ENCODE measurements at regions not wholly inside any gene's neighbourhood (a gene's known extent, or its start where the extent isn't known, plus 50 kb on each side); places are given as distances from the start of the nearest gene placed in this dataset.

GRCh38 chr13:34255711-34256110 lies 437.8 kb downstream of the RFC3 start:
- H3K36me3 Mint-ChIP-seq: no peaks in the 10 kb centered on the region
- H3K4me3 Mint-ChIP-seq: no peak overlapping the region
- H3K9me3 Mint-ChIP-seq: peaks cover 3% of the 10 kb centered on the region
- no peaks in the 10 kb centered on the region for H3K4me1 Mint-ChIP-seq
- no peaks in the 10 kb centered on the region for H3K27me3 Mint-ChIP-seq
- no peak overlapping the region for H3K27ac Mint-ChIP-seq
- DNase-seq: no peak

- DNase-seq: no peak
- H3K27ac Mint-ChIP-seq: no peak overlapping the region
- no peaks in the 10 kb centered on the region for H3K27me3 Mint-ChIP-seq
- H3K4me1 Mint-ChIP-seq: no peaks in the 10 kb centered on the region
- H3K4me3 Mint-ChIP-seq: no peak overlapping the region
- H3K36me3 Mint-ChIP-seq: no peaks in the 10 kb centered on the region
- peaks cover 3% of the 10 kb centered on the region for H3K9me3 Mint-ChIP-seq
Observed at GRCh38 chr13:34256236-34256635, 438.3 kb downstream of the RFC3 start.

GRCh38 chr13:34257966-34258365 lies 440.0 kb downstream of the RFC3 start:
- H3K4me3 Mint-ChIP-seq: no peak overlapping the region

GRCh38 chr13:34258646-34259386 lies 440.9 kb downstream of the RFC3 start:
- no peak for DNase-seq
- no peaks in the 10 kb centered on the region for H3K27me3 Mint-ChIP-seq
- no peak overlapping the region for H3K4me3 Mint-ChIP-seq
- H3K36me3 Mint-ChIP-seq: no peaks in the 10 kb centered on the region
- H3K9me3 Mint-ChIP-seq: peaks cover 5% of the 10 kb centered on the region
- no peaks in the 10 kb centered on the region for H3K4me1 Mint-ChIP-seq
- H3K27ac Mint-ChIP-seq: no peak overlapping the region

More at GRCh38 chr13:34257966-34258365, 440.0 kb downstream of the RFC3 start:
- no peak for DNase-seq
- H3K4me1 Mint-ChIP-seq: no peaks in the 10 kb centered on the region
- H3K27ac Mint-ChIP-seq: no peak overlapping the region
- H3K36me3 Mint-ChIP-seq: no peaks in the 10 kb centered on the region
- peaks cover 5% of the 10 kb centered on the region for H3K9me3 Mint-ChIP-seq
- H3K27me3 Mint-ChIP-seq: no peaks in the 10 kb centered on the region

GRCh38 chr13:34263681-34264080 lies 445.7 kb downstream of the RFC3 start:
- no peaks in the 10 kb centered on the region for H3K27me3 Mint-ChIP-seq
- peaks cover 5% of the 10 kb centered on the region for H3K9me3 Mint-ChIP-seq
- no peak for DNase-seq
- H3K27ac Mint-ChIP-seq: no peak overlapping the region
- no peaks in the 10 kb centered on the region for H3K4me1 Mint-ChIP-seq
- H3K4me3 Mint-ChIP-seq: no peak overlapping the region
- no peaks in the 10 kb centered on the region for H3K36me3 Mint-ChIP-seq

GRCh38 chr13:34265046-34265679 lies 447.2 kb downstream of the RFC3 start:
- Mint-ChIP-seq H3K4me3 (no peak overlapping the region), H3K4me1 (no peaks in the 10 kb centered on the region), H3K36me3 (no peaks in the 10 kb centered on the region), H3K9me3 (peaks cover 3% of the 10 kb centered on the region), H3K27me3 (no peaks in the 10 kb centered on the region), H3K27ac (no peak overlapping the region)
- DNase-seq: no peak

GRCh38 chr13:34276764-34277163 lies 458.8 kb downstream of the RFC3 start:
- Mint-ChIP-seq H3K27ac (no peak overlapping the region), H3K36me3 (no peaks in the 10 kb centered on the region), H3K4me3 (no peak overlapping the region), H3K9me3 (no peaks in the 10 kb centered on the region), H3K4me1 (no peaks in the 10 kb centered on the region), H3K27me3 (peaks cover 3% of the 10 kb centered on the region)
- no peak for DNase-seq

GRCh38 chr13:34277936-34278335 lies 460.0 kb downstream of the RFC3 start:
- H3K36me3 Mint-ChIP-seq: no peaks in the 10 kb centered on the region
- no peaks in the 10 kb centered on the region for H3K4me1 Mint-ChIP-seq
- H3K27me3 Mint-ChIP-seq: peaks cover 7% of the 10 kb centered on the region
- no peak overlapping the region for H3K27ac Mint-ChIP-seq
- H3K9me3 Mint-ChIP-seq: peaks cover 3% of the 10 kb centered on the region
- no peak overlapping the region for H3K4me3 Mint-ChIP-seq
- no peak for DNase-seq

- peaks cover 7% of the 10 kb centered on the region for H3K27me3 Mint-ChIP-seq
- H3K9me3 Mint-ChIP-seq: peaks cover 9% of the 10 kb centered on the region
- H3K27ac Mint-ChIP-seq: no peak overlapping the region
- H3K36me3 Mint-ChIP-seq: no peaks in the 10 kb centered on the region
- no peak overlapping the region for H3K4me3 Mint-ChIP-seq
- DNase-seq: no peak
- H3K4me1 Mint-ChIP-seq: no peaks in the 10 kb centered on the region
Observed at GRCh38 chr13:34278780-34279179, 460.8 kb downstream of the RFC3 start.

GRCh38 chr13:34290661-34291060 lies 472.7 kb downstream of the RFC3 start:
- no peaks in the 10 kb centered on the region for H3K27me3 Mint-ChIP-seq
- no peaks in the 10 kb centered on the region for H3K9me3 Mint-ChIP-seq
- DNase-seq: no peak
- no peak overlapping the region for H3K27ac Mint-ChIP-seq
- H3K4me3 Mint-ChIP-seq: no peak overlapping the region
- H3K4me1 Mint-ChIP-seq: no peaks in the 10 kb centered on the region
- no peaks in the 10 kb centered on the region for H3K36me3 Mint-ChIP-seq

- Mint-ChIP-seq H3K4me1 (no peaks in the 10 kb centered on the region), H3K27ac (no peak overlapping the region), H3K9me3 (peaks cover 2% of the 10 kb centered on the region), H3K27me3 (no peaks in the 10 kb centered on the region), H3K36me3 (no peaks in the 10 kb centered on the region), H3K4me3 (no peak overlapping the region)
- no peak for DNase-seq
Observed at GRCh38 chr13:34294483-34295129, 476.7 kb downstream of the RFC3 start.

- Mint-ChIP-seq H3K4me3 (no peak overlapping the region), H3K9me3 (peaks cover 7% of the 10 kb centered on the region), H3K27ac (no peak overlapping the region), H3K27me3 (no peaks in the 10 kb centered on the region), H3K36me3 (no peaks in the 10 kb centered on the region), H3K4me1 (no peaks in the 10 kb centered on the region)
- DNase-seq: no peak
Observed at GRCh38 chr13:34300559-34300958, 482.6 kb downstream of the RFC3 start.

- Mint-ChIP-seq H3K27ac (no peak overlapping the region), H3K27me3 (no peaks in the 10 kb centered on the region), H3K4me1 (no peaks in the 10 kb centered on the region), H3K36me3 (no peaks in the 10 kb centered on the region), H3K9me3 (peaks cover 7% of the 10 kb centered on the region), H3K4me3 (no peak overlapping the region)
- no peak for DNase-seq
Observed at GRCh38 chr13:34302596-34302995, 484.6 kb downstream of the RFC3 start.

- Mint-ChIP-seq H3K4me3 (no peak overlapping the region), H3K27me3 (no peaks in the 10 kb centered on the region), H3K27ac (no peak overlapping the region), H3K36me3 (no peaks in the 10 kb centered on the region), H3K4me1 (no peaks in the 10 kb centered on the region), H3K9me3 (peaks cover 5% of the 10 kb centered on the region)
- DNase-seq: no peak
Observed at GRCh38 chr13:34303346-34303745, 485.4 kb downstream of the RFC3 start.

- H3K4me3 Mint-ChIP-seq: no peak overlapping the region
- H3K27me3 Mint-ChIP-seq: no peaks in the 10 kb centered on the region
- H3K27ac Mint-ChIP-seq: no peak overlapping the region
- no peak for DNase-seq
- H3K9me3 Mint-ChIP-seq: peaks cover 5% of the 10 kb centered on the region
- H3K4me1 Mint-ChIP-seq: no peaks in the 10 kb centered on the region
- H3K36me3 Mint-ChIP-seq: no peaks in the 10 kb centered on the region
Observed at GRCh38 chr13:34307607-34308006, 489.7 kb downstream of the RFC3 start.

- Mint-ChIP-seq H3K4me3 (no peak overlapping the region), H3K27ac (no peak overlapping the region), H3K27me3 (no peaks in the 10 kb centered on the region), H3K4me1 (no peaks in the 10 kb centered on the region), H3K36me3 (no peaks in the 10 kb centered on the region), H3K9me3 (peaks cover 5% of the 10 kb centered on the region)
- no peak for DNase-seq
Observed at GRCh38 chr13:34308725-34309124, 490.8 kb downstream of the RFC3 start.
